ENCODE measurements at regions not wholly inside any gene's neighbourhood (a gene's known extent, or its start where the extent isn't known, plus 50 kb on each side); places are given as distances from the start of the nearest gene placed in this dataset.

DNA sequence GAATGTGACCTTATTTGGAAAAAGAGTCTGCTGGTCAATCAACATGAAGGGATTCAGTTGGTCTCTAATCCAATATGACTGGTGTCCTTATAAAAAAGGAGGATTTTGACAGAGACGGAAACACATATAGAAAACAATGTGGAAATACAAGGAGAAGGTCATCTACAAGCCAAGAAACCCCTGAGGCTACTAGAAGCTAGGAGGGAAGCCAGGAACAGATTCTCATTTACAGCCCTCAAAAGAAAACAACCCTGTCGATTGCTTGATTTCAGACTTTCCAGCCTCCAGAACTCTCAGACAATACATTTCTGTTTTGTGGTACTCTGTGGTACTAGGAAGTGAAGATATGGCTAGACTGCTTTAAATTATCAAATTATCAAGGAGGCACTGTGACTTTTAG, 162.9 kb upstream of the IGF1R start:
- Histone ChIP-seq H3K27ac (no peak overlapping the region), H3K36me3 (replicated peaks) (no peaks in the 10 kb centered on the region), H3K4me3 (ENCODE audit: low read depth, low read length) (no peak overlapping the region), H3K27me3 (replicated peaks) (no peaks in the 10 kb centered on the region)
- TF ChIP-seq, protein P1, sequence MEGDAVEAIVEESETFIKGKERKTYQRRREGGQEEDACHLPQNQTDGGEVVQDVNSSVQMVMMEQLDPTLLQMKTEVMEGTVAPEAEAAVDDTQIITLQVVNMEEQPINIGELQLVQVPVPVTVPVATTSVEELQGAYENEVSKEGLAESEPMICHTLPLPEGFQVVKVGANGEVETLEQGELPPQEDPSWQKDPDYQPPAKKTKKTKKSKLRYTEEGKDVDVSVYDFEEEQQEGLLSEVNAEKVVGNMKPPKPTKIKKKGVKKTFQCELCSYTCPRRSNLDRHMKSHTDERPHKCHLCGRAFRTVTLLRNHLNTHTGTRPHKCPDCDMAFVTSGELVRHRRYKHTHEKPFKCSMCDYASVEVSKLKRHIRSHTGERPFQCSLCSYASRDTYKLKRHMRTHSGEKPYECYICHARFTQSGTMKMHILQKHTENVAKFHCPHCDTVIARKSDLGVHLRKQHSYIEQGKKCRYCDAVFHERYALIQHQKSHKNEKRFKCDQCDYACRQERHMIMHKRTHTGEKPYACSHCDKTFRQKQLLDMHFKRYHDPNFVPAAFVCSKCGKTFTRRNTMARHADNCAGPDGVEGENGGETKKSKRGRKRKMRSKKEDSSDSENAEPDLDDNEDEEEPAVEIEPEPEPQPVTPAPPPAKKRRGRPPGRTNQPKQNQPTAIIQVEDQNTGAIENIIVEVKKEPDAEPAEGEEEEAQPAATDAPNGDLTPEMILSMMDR (IDR thresholded peaks at IDR 0.05; ENCODE audit: low read depth, low read length, missing control alignments): no peak
- no peak for DNase-seq
- in situ Hi-C loops (cut with HindIII; ENCODE audit: low pct_ligation_motif_present, low sequenced_read_pairs): no loop called here

DNA sequence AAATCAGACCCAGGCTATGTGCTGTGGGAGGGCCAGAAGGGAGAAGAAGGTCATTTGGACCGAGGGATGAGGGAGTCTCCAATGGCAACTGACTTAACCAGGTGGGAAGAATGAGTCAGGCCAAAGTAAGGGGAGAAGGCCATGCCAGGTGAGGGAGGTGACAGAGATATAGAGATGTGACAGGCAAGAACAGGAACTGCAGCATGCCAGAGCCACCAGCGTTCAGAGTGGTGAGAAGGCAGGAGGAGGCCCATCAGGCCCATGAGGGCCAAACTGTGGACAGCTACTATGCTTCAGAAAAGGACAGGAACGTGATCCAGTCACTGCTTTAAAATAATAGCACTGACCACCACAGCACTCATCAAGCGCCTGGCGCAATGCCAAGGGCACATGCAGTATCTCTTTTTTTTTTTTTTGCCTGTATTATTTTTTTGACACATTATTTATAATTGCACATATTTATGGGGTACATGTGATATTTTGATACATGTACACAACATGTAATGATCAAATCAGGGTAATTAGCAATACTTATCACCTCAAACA, 154.3 kb upstream of the IGF1R start:
- Histone ChIP-seq H3K4me3 (ENCODE audit: low read depth, low read length) (no peak overlapping the region), H3K27me3 (replicated peaks) (no peaks in the 10 kb centered on the region), H3K36me3 (replicated peaks) (no peaks in the 10 kb centered on the region), H3K27ac (no peak overlapping the region)
- no peak for DNase-seq
- TF ChIP-seq, protein P1 (IDR thresholded peaks at IDR 0.05; ENCODE audit: low read depth, low read length, missing control alignments): no peak
- in situ Hi-C loops (cut with HindIII; ENCODE audit: low pct_ligation_motif_present, low sequenced_read_pairs): no loop called here

DNA sequence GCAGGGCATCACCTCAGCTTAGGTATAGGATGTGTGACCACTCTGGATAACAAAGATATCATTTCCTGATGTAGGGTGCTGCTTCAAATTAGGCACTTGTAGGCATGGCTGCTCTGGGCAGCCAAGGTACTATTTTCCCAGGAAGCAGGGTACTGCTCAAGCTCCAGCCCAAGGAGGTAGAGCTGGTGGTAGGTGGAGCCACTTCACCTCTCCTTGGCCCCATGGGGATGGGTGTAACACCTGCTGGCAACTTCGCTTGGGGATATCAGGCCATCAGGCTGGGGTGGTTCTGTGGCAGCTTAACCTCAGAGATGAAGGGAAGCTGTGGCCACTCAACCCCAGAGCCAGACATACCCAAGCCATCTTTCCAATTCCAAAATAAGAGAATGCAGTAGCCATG, 147.1 kb upstream of the IGF1R start:
- in situ Hi-C loops (cut with HindIII; ENCODE audit: low pct_ligation_motif_present, low sequenced_read_pairs): no loop called here
- DNase-seq: no peak
- TF ChIP-seq, protein P1 (IDR thresholded peaks at IDR 0.05; ENCODE audit: low read depth, low read length, missing control alignments): no peak
- Histone ChIP-seq H3K27me3 (replicated peaks) (no peaks in the 10 kb centered on the region), H3K27ac (no peak overlapping the region), H3K36me3 (replicated peaks) (no peaks in the 10 kb centered on the region), H3K4me3 (ENCODE audit: low read depth, low read length) (no peak overlapping the region)

GRCh38 chr15:98501632-98502031, 146.7 kb upstream of the IGF1R start:
- Histone ChIP-seq H3K27ac (no peak overlapping the region), H3K36me3 (replicated peaks) (no peaks in the 10 kb centered on the region), H3K4me3 (ENCODE audit: low read depth, low read length) (no peak overlapping the region), H3K27me3 (replicated peaks) (no peaks in the 10 kb centered on the region)
- TF ChIP-seq, protein P1 (IDR thresholded peaks at IDR 0.05; ENCODE audit: low read depth, low read length, missing control alignments): no peak
- DNase-seq: no peak
- in situ Hi-C loops (cut with HindIII; ENCODE audit: low pct_ligation_motif_present, low sequenced_read_pairs): no loop called here

DNA sequence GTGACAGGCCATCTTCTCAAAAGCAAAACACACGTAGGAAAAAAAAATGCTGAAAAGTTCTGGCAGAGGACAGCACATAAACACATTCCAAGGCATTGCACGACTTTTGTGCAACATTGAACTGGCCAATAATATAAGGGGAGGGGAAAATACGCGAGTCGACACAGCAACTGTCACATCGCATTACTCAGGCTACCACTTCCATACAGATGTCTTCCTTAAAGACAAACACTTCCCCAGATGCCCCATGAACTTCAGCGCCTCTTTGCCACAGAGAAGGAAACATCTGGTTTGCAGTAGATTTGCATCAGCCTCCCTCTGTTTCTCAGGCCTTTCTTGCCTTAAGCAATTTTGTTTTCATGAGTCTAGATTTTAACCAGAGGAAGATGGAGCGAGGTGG, 144.4 kb upstream of the IGF1R start:
- DNase-seq: no peak
- TF ChIP-seq, protein P1 (IDR thresholded peaks at IDR 0.05; ENCODE audit: low read depth, low read length, missing control alignments): no peak
- in situ Hi-C loops (cut with HindIII; ENCODE audit: low pct_ligation_motif_present, low sequenced_read_pairs): no loop called here
- Histone ChIP-seq H3K27me3 (replicated peaks) (no peaks in the 10 kb centered on the region), H3K4me3 (ENCODE audit: low read depth, low read length) (no peak overlapping the region), H3K36me3 (replicated peaks) (no peaks in the 10 kb centered on the region), H3K27ac (no peak overlapping the region)

DNA sequence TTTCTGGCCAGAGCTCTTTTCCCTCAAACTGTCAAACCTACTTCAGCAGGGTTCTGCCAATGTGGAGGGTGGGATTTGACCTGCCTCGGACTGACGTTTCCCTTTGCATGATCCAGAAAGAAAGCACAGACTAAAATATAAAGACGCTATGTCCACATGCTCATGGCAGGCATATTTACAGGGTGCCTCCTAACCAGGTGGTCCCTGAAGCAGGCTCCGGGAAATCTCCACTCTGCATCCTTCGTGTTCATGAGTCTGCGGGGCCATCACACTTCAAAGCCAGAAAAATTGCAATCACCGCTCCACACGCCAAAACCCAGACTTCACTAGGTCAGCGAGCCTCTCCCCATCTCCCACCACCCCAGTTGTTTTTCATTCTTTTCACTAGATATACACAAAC, 143.3 kb upstream of the IGF1R start:
- no peak for DNase-seq
- Histone ChIP-seq H3K27me3 (replicated peaks) (no peaks in the 10 kb centered on the region), H3K36me3 (replicated peaks) (no peaks in the 10 kb centered on the region), H3K4me3 (ENCODE audit: low read depth, low read length) (no peak overlapping the region), H3K27ac (no peak overlapping the region)
- in situ Hi-C loops (cut with HindIII; ENCODE audit: low pct_ligation_motif_present, low sequenced_read_pairs): no loop called here
- TF ChIP-seq, protein P1 (IDR thresholded peaks at IDR 0.05; ENCODE audit: low read depth, low read length, missing control alignments): no peak
